RPMI7951 (cell line): ENCODE measurements at regions not wholly inside any gene's neighbourhood (a gene's known extent, or its start where the extent isn't known, plus 50 kb on each side); places are given as distances from the start of the nearest gene placed in this dataset.
A peak's percentile ranks its signal among the peaks of the same experiment; 100 is the strongest.

Experiments
- DNase-seq: peaks from one replicate; pipeline ENCODE4 v3.0.0-alpha.2; 2012; ENCODE audit warnings: low read depth

DNA sequence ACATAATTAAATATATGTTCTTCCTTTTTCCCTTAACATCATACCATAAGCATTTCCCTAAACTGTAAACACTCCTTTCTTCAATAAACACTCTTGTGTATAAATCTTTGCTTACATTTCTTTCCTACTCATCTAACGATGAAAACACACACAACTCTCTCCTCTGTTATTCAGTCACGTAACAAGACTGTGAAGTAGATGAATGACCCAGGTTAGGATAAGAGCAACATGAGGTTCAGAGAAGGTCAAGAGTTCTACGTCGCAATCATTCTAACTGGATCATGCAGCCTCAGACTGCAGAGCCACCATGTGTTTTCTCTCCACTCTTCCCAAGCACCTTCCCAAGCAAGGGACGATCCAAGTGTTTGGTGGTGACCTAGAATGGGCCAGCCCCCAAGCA, 70.5 kb upstream of the SPTLC1 start:
- DNase-seq, result no peak

DNA sequence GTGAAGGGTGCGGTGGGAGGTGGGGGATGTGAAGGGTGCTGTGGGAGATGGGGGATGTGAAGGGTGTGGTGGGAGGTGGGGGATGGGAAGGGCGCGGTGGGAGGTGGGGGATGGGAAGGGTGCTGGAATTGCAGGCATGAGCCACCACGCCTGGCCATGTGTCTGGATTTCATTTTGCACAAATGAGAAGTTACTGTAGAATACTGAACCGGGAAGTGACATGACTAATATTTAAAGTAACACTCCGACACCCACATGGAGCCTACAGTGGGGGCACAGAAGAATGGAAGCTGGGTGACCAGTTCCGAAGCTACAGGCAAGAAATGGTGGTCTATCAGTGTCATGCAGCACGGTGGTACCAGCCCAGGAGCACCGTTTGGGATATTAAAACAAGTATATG, 69.9 kb upstream of the SPTLC1 start:
- DNase-seq, result no peak

DNA sequence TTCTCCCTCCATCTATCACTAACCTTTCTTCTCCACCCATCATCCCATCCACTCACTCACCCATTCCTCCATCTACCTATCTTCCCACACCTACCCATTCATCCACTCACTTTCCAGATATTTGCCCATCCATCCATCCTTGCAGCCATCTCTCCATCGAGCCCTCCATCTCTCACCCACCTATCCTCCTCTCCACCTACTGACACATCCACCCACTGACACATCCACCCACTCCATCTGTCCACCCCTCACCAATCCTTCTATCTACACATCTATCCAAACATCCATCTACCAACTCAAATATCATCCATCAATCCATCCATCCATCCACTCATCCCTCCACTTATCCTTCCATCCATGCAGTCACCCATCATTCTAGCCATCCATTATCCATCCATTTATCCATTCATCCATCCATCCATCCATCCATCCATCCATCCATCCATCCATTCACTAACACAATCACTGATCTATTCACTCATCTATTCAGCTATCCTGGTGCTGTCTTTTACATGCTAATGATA, 68.9 kb upstream of the SPTLC1 start:
- DNase-seq, result no peak

DNA sequence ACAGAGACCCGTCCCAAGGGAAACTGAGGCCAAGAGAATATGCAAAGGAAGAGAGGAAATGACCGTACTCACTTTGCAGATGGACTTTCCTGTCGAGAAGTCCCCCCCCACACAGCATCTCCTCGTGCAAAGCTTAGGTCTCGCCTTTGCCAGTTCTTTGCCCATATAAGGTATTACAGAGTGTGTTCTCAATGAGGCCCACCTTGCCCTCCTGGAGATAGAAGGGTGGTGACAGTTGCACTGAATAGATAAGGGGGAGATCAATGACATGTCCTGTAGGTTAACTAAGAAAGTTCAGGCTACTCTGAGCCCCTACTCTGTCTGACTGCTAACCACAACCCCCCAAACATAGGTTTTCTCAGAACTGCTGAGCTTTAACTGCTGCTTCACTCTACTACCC, 68.2 kb upstream of the SPTLC1 start:
- DNase-seq, result no peak

DNA sequence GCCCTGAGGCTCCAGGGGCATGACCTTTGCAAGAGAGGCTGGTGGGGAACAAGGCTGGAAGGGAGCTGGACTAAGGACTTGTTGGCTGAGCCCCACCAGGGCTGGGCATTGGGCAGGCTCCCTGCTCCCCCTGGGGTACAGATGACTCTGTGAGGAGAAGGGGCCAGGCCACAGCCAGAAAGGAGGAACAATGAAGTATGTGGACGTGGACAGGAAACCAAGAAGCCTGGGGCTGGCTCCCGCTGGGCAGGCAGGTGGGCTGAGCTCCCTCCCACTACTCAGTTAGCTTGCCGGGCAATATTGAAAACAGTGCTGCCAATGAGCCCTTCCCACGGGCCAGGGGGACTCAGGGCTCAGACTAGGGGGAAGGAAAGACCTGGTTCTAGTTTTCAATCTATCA, 66.1 kb upstream of the SPTLC1 start:
- no peak for DNase-seq

DNA sequence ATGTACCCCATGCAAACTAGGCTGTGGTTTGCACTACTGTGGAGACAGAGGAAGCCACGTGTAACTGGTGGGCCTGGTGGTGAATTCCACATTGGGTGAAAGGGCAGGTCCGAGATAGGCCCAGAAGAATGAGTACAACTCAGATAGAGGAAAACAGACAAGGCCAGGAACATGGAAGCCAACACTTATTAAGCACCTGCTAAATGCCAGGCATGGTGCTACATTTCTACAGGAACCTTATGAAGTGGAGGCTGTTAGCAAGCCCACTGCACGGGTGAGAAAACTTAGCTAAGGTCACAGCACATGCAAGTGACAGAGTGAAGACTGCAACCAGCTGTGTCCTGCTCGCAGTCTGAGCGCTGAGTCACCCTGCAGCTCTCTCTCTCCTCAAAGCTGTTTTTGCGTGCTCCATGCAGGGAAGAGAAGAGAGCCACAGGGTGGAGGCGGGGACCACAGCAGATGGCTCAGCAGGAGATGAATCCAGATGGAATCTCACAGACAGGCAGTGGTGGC, 65.5 kb upstream of the SPTLC1 start:
- DNase-seq, result peak; percentile 86

DNA sequence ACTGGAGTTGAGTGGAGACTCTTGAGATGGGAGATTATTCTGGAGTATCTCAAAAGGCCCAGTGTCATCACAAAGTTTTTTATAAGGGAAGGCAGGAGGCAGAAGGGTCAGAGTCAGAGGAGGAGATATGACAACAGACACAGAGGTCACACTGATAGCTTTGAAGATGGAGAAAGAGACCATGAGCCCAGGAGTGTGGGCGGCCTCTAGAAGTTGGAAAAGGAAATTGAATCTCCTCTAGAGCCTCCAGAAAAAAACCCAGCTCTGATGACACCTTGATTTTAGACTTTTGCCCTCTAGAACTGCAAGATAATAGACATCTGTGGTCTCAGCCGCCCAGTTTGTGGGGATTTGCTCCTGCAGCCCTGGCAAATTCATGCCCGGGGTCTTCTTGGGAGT, 64.8 kb upstream of the SPTLC1 start:
- DNase-seq, result no peak

DNA sequence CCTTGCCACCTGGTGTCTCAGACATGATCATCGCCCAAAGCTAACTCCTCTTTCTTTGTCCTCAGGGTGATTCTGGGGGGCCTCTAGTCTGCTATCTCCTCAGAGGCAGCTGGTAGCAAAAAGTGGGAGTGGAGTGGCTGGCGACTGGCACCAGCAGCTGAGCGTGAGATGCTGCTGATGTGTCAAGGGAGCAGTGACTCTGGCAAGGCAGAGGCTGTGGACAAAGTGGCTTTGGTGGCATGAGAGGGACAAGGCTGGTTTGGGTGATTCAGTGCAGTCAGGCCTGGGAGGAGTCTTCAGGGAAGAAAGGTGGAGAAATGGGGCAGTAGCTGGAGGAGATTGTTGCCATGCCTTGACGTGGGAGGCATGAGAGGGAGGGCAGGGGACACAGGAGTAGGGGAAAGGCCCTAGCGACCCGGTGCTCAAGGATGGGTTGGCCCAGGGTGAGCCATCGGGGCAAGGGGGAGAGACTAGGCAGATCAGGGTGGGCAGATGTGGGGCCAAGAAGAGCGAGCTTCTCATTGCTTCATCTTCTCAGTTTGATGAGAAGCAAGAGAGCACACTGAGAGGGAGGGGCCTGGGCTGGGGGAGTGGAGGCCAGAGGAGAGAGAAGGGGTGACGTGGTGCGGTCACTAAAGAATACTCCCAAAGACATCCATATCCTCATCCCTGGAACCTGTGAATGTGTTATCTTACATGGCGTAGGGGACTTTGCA, 64.2 kb upstream of the SPTLC1 start:
- no peak for DNase-seq

DNA sequence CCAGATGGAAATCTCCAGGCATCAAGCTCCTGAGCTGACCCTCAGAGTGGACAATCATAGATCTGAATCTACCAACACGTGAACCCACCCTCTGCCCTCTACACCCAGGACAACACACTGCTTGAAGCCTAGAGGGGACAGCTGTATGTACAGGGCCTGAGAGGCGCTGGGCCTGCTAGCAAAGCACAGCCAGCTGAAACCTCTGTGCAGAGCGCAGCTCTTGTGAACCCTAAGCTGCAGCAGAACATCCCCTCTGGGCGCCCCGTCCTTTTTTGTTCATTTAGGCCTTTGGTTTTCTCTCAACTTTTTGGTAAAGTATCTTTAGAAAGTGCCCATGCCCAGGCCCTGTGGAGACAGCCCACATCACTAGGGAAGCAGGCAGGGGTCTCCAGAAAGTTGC, 62.4 kb upstream of the SPTLC1 start:
- no peak for DNase-seq

DNA sequence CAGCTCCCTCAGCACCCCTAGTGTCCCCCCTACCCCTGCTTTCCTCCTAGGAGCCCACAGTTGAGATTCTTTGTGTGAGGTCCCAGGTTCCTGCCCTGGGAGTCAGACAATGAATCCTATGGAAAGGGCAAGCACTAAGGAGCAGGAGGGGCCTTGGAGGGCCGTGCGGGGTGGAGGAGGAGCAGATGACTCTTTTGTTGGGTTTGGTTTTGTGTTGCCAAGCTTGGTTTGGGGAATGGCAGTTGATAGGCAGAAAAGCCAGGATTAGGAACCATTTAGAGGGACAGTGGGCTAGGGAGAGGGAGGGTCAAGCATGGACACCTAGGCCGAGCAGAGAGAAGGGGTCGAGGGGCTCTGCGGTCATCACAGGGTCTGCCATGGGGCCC, 61.6 kb upstream of the SPTLC1 start:
- DNase-seq, result no peak

DNA sequence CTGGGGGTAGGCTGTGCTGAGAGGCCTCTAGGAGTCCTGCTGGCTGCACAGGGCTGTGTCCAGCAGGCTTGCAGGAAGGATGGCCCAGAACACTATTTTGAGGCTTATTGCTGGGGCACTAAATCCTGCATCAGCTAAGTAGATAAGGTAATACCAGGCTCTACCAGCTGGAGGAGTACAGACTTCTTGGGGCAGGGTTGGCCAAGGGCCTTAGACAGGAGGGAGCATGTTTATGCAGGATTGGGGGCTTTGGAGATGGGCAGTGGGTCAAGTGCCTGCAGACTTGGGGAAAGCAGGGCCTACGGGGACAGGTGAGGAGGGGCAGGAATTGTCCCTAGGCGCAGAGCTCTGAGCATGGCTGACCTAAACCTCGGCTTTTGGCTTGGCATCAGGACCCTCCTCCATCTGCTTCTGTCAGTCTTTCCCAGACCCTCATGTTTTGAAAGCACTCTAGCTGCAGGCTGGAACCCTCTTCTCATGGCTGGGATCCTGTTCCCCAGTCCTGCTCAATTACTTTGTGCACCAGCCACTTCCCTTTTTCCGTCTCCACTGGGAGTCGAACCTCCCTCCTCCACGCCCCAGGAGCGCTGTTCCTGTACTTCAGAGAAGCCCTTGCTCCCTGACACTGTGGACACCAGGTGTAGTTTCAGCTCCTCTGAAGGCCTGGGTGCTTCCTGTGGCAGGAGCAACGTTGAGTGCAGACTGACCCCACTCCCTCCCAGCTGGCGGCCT, 61.0 kb upstream of the SPTLC1 start:
- no peak for DNase-seq

DNA sequence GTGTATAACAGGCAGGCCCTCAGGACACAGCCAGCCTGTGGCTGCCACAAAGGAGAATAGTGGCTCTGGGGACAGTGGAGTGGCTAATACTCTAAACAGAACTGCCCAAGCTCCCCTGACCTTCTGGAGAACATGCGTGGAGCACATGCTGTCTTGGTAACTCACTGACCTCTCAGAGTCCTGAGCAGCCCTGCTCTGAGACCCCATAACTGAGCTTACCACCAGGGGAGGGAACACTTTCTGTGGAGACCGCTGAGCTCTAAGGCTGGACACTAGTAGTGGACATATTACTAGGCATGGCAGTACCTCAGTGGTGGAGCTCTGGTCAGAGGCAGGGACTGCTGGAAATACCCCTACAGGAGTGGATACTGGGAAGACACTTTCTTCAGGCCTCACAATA, 60.2 kb upstream of the SPTLC1 start:
- no peak for DNase-seq

DNA sequence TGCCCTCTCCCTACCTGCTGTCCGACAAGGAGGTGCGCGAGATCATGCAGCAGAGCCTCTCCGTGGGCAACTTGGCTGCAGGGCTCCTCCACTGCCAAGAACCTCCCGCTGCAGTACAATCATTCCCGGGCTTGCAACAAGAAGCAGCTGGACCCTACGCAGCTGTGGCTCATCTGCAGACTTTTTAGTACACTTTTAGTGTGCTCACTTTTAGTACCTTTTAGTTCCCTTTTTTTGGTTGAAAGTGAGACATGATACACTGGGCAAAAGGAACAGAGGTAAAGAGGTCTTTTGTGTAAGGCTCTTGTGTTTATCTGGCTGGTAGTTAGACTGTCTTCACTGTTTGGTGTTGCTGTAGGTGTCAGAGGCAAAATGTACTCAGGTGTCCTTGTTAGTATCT, 58.1 kb upstream of the SPTLC1 start:
- DNase-seq, result no peak

DNA sequence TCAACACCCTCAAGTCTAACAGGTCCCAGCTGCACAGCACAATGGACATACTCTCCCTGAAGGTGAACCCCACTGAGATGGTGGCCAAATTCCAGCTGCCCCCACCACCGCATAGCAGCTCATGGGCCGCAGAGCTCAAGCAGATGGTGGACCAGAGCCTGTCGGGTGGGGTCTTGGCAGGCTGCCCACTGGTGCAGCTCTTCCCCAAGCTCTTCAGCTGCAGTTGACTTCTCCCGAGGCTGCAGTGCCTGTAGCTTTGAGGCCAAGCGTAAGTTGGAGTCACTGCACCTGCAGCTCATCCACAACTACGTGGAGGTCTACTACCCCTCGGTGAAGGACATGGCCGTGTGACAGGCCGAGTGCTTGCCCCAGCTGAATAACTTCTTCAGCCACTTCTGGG, 56.6 kb upstream of the SPTLC1 start:
- DNase-seq, result no peak

DNA sequence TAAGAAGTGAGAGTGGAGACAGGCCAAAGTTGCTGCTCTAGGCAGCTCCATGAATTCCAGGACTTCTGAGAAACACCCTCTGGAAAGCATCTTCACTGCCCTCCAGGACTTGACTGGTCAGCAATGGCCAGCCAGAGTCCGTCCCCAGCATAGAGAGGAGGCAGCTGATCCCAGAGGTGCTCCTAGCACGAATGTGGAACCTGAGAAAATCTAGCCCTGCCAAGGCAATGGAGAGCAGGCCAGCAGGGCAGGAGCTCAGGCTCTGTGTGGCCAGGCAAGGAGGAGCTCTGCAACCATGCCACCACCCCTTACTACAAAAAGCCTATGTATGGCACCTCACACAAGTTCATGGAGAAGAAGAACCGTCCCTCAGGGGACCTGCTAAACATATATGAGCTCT, 56.1 kb upstream of the SPTLC1 start:
- DNase-seq, result no peak

DNA sequence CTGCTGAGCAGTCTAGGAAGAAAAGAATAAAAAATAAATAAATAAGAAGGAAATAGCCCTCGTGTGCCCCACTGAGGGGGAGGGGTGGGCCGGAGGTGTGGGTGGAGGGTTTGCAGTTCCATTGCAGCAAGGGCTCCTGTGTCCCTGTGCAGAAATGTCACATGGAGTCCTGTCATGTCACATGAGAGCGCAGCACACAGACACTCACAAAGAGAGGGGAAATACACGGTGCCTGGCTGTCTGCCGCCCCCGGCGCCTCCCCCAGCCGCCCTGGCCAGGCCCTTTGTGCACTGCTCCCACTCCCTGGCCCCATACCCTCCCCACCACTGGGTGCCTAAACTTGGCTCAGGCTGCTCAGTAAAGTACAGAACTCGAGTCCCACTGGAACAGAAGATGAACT, 55.6 kb upstream of the SPTLC1 start:
- no peak for DNase-seq

DNA sequence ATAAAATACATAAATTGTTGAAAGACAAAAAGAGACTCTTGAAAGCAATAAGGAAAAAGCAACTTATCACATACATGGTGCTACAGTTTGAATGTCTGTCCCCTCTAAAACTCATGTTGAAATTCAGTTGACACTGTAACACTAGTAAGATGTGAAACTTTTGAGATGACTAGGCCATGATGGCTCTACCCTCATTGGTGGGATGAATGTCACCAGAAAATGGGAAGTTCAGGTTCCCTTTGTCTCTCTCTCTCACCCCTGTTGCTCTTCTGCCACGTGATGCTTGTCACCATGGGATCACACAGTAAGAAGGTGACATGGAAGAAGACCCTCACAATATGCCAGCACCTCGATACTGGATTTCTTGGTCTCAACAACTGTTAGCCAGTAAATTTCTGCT, 50.3 kb upstream of the SPTLC1 start:
- DNase-seq, result no peak
